Ishikawa (cell line): ENCODE measurements at regions not wholly inside any gene's neighbourhood (a gene's known extent, or its start where the extent isn't known, plus 50 kb on each side); places are given as distances from the start of the nearest gene placed in this dataset.

Experiments
- CEBPB ChIP-seq: IDR thresholded peaks from 2 replicates; pipeline ENCODE4 v1.6.1; 2012
- CREB1 ChIP-seq: IDR thresholded peaks from 2 replicates; pipeline ENCODE4 v1.6.1; 2012; ENCODE audit warnings: low read depth
- EGR1 ChIP-seq: IDR thresholded peaks from 2 replicates; pipeline ENCODE4 v1.6.1; 2012
- EP300 ChIP-seq: IDR thresholded peaks from 2 replicates; pipeline ENCODE4 v1.6.1; 2012; ENCODE audit warnings: borderline replicate concordance
- FOXM1 ChIP-seq: IDR thresholded peaks from 2 replicates; pipeline ENCODE4 v1.6.1; 2012; ENCODE audit warnings: low read depth, borderline replicate concordance
- NFIC ChIP-seq: IDR thresholded peaks from 2 replicates; pipeline ENCODE4 v1.6.1; 2012
- RAD21 ChIP-seq: IDR thresholded peaks from 2 replicates; pipeline ENCODE4 v1.6.1; 2012; ENCODE audit warnings: low read depth
- REST ChIP-seq: IDR thresholded peaks from 2 replicates; pipeline ENCODE4 v1.6.1; 2012; ENCODE audit warnings: low read depth, mild to moderate bottlenecking
- TAF1 ChIP-seq: IDR thresholded peaks from 2 replicates; pipeline ENCODE4 v1.6.1; 2012; ENCODE audit warnings: low read depth, mild to moderate bottlenecking
- TCF12 ChIP-seq: IDR thresholded peaks from 2 replicates; pipeline ENCODE4 v1.6.1; 2012; ENCODE audit warnings: low read depth
- TEAD4 ChIP-seq: IDR thresholded peaks from 2 replicates; pipeline ENCODE4 v1.6.1; 2012
- YY1 ChIP-seq: IDR thresholded peaks from 2 replicates; pipeline ENCODE4 v1.6.1; 2012; ENCODE audit warnings: low read depth
- ZBTB7A ChIP-seq: IDR thresholded peaks from 2 replicates; pipeline ENCODE4 v1.6.1; 2012; ENCODE audit warnings: low read depth
- TF ChIP-seq, protein P1 (sequence below): IDR thresholded peaks from 2 replicates; pipeline ENCODE4 v1.6.1; 2012
- TF ChIP-seq, protein P2 (sequence below): IDR thresholded peaks from 2 replicates; pipeline ENCODE4 v1.6.1; 2012

- no peak for TF ChIP-seq TAF1
- TF ChIP-seq CEBPB: no peak
- TF ChIP-seq FOXM1: no peak
- TF ChIP-seq EGR1: no peak
Measured at GRCh38 chr12:90338365-90338764, 616.6 kb downstream of the CCER1 start.

GRCh38 chr12:90337018-90337417 lies 618.0 kb downstream of the CCER1 start:
- TF ChIP-seq ZBTB7A (no peak), REST (no peak), EGR1 (no peak), FOXM1 (no peak), EP300 (no peak), NFIC (no peak), CEBPB (no peak), TEAD4 (no peak), CREB1 (no peak), TAF1 (no peak), RAD21 (no peak), TCF12 (no peak), YY1 (no peak)
- TF ChIP-seq, protein P1, sequence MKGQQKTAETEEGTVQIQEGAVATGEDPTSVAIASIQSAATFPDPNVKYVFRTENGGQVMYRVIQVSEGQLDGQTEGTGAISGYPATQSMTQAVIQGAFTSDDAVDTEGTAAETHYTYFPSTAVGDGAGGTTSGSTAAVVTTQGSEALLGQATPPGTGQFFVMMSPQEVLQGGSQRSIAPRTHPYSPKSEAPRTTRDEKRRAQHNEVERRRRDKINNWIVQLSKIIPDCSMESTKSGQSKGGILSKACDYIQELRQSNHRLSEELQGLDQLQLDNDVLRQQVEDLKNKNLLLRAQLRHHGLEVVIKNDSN: no peak
- TF ChIP-seq, protein P2, sequence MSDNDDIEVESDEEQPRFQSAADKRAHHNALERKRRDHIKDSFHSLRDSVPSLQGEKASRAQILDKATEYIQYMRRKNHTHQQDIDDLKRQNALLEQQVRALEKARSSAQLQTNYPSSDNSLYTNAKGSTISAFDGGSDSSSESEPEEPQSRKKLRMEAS: no peak

GRCh38 chr12:90335566-90335965 lies 619.4 kb downstream of the CCER1 start:
- TF ChIP-seq REST (no peak), RAD21 (no peak), TCF12 (no peak), CEBPB (no peak), EP300 (no peak), YY1 (no peak), TEAD4 (no peak), CREB1 (no peak)
- TF ChIP-seq, protein P1: no peak
- TF ChIP-seq, protein P2: no peak

- TF ChIP-seq YY1 (no peak), REST (no peak), FOXM1 (no peak), CREB1 (no peak), TEAD4 (no peak)
Measured at GRCh38 chr12:90333939-90334338, 621.0 kb downstream of the CCER1 start.

DNA sequence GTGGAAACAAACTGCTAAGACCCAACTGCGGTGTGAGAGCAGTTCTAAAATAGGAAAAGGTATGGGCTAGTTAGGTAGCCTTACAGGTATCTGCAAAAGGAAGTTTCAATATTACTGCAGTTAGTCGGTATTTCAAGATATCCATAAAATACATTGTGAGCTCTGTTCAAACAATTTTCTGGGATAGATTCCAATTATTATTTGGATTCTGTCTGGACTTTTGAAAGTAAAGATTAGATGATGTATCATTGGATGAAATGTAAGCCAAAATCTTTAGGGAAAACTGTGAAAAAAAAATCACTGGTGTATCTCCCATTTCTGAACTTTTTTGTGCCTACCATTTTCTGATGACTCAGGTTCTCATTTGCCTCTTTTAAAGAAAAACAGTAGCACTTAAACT lies 621.6 kb downstream of the CCER1 start:
- TF ChIP-seq FOXM1: no peak
- TF ChIP-seq EP300: no peak
- TF ChIP-seq, protein P2: no peak
- no peak for TF ChIP-seq ZBTB7A
- TF ChIP-seq REST: no peak
- TF ChIP-seq RAD21: no peak
- no peak for TF ChIP-seq TCF12
- no peak for TF ChIP-seq TEAD4
